NCI-H446 treated with DMSO at 0.1 percent for 48 hours (cell line): ENCODE measurements at regions not wholly inside any gene's neighbourhood (a gene's known extent, or its start where the extent isn't known, plus 50 kb on each side); places are given as distances from the start of the nearest gene placed in this dataset.
"Not testable (repeated sequence)": the region's sequence is repeated elsewhere in the genome, so short reads cannot be mapped to it uniquely, and the experiment has no call there.

ENCODE experiments used
- DNase-seq: peaks from one replicate; lab custom pipeline; 2025; lab: John Stamatoyannopoulos, UW

DNA sequence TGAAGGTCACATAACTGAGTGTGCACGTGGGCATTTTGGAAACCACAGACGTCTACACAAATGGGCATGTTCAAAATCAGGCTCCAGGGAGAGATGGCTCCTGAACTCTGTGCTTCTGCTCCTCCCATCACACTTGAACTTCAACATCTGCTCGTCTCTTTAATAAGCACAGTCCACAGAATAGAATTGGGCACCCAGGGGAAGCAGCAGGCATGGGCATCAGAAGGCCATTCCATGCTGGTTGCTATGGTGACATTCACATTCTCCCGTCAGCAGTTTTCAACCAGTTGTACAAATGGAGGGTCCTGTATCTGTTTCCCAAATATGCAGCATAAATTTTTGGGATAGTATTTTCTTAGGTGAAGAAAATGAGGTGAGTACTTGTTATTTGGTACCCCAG lies 183.7 kb upstream of the COPS8 start:
- no peak for DNase-seq

DNA sequence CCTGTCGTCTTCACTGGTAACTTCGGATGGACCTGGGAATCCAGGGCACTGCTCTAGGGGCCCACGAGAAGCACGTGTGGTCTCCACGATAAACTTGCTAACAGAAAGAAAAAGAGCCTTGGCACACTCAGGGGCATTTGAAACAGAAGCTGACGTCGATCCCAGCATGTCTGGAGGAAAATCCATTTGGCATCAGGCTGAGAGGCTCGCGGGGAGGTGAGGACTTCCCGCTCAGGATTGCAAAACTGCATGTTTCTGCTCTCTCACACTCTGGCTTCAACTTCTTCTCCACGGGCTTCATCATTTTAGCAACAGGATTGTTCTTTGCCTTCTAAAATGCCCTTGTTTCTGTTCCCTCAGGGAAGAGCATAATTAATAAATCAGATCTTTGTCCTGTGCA lies 181.7 kb upstream of the COPS8 start:
- DNase-seq = no peak

DNA sequence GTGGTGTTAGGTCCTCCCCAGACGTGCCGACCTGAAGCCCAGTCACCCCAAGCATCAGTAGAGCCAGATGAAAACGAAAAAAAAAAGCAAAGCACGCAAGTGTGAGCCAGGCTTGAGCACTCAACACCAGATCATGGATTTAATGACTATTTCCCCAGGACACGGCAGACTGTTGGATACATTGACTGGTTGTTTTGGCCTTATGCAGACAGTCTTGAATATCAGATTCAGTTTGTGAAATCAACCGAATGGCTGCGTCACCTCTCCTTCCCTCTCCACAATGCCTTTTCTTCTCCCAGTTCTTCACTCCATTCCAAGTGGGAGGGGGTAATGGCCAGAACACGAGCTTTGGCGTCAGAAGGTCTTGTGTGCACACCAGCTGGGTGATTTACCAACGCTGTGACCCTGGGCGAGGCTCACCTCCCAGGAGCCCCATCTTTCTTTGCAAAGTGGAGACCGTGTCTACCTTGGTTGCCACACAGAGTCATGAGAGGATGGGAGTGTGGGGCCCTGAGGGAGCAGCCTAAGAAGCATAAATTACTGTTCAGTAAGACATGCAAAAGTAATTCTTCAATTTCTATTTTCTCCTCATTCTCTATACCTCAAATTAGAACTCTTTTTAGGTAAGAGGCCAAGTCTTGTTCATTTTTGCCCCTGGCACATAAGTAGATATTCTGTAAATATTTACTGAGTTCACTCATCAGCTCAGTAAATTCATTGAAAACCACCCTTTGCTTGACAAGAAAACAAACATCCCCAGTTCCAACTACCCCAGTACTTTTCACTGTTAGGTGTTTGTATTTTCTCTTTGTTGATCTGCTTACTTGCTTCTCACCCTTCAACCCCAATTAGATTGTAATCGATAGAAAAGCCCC lies 181.1 kb upstream of the COPS8 start:
- DNase-seq = peak; percentile 39

GRCh38 chr2:236905976-236906375 lies 179.7 kb upstream of the COPS8 start:
- no peak for DNase-seq

GRCh38 chr2:236908439-236909192 lies 177.1 kb upstream of the COPS8 start:
- no peak for DNase-seq

GRCh38 chr2:236909193-236909504 lies 176.5 kb upstream of the COPS8 start:
- no peak for DNase-seq

DNA sequence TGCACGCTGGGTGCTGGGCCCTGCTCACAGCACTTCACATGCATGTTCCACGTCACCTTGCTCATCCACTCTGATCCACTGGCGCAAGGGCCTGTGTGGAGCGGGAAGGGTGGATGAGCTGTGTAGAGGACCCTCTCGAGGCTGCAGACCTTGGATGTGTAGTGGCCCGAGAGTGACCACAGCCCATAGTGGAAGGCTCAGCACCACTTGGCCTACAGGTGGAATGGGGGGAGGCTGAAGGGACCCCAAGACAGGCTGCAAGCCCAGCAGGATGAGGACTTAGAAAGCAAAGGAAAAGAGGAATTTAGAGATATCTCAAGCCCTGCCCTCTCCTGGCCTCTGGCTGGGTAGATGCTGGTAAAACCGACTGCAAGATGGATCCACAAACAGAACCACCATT lies 175.9 kb upstream of the COPS8 start:
- DNase-seq = no peak

GRCh38 chr2:236910781-236911495 lies 174.8 kb upstream of the COPS8 start:
- DNase-seq = no peak

GRCh38 chr2:236912326-236913120 lies 173.2 kb upstream of the COPS8 start:
- DNase-seq = no peak

DNA sequence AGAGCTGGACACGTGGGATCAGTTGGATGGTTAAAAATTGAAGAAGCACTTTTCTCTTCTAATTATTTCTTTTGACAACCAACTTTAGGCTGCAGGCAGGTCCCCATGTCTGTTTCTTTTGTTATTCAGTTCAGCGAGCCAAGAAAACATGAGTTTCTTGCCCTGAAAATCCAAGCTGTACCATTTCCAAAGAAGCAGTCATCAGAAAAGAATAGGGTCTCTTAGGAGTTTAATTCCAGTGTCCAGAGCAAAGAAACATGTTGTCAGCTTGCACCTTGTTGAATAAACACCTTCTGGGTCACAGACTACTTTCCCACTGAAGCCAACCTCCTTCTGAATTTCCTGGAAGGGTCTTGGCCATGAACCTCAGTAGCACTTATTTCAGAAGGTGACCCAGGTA lies 170.5 kb upstream of the COPS8 start:
- DNase-seq = no peak

GRCh38 chr2:236915726-236916125 lies 170.0 kb upstream of the COPS8 start:
- no peak for DNase-seq

DNA sequence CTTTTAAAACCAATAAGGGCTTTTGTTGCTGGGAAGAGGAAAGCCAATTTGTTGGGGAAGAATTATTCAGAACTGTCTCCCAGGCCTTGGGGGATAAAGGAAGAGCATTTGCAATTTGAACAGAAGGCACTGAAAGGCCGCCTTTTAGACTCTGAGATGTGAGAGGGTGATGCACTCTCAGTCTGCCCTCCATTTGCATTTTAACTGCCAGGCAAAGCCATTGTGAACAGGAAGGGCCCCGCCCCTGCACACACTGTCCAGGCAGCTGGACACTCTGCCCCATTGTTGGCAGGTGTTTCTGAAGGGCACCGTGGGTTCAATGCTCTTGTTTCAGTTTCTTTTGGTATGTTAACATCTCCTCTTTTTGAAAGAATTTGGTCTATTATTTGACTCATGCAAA lies 169.5 kb upstream of the COPS8 start:
- no peak for DNase-seq

DNA sequence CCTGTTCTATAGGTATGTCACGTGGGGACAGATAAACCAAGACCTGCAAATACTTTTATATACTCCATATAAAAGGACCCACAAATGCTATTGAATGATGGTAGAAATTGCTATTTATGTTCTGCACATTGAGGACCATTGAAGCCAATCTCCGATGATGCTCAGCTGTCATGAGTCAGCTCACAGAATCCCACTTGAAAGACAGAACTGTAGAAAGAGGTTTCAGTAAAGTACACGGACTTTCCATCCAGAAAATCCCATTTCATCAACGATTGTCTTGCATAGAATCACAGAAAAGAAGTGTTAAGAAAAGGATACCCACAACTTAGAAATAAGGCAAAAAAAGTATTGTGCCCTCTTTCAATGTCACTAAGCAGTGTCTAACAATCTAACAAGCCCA lies 169.0 kb upstream of the COPS8 start:
- no peak for DNase-seq

DNA sequence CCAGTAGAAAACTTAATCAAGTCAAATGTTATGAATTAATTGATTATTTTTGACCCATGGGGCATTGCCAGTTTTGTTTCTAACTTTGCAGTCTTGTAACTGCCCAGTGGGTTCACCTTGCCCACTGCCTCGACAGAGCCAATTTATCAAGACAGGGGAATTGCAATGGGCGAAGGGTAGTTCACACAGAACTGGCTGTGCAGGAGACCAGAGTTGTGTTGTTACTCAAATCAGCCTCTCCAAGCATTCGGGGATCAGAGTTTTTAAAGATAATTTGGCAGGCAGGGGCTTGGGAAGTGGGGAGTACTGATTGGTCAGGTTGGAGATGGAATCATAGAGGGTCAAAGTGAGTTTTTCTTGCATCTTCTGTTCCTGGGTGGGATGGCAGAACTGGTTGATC lies 168.5 kb upstream of the COPS8 start:
- DNase-seq = no peak

DNA sequence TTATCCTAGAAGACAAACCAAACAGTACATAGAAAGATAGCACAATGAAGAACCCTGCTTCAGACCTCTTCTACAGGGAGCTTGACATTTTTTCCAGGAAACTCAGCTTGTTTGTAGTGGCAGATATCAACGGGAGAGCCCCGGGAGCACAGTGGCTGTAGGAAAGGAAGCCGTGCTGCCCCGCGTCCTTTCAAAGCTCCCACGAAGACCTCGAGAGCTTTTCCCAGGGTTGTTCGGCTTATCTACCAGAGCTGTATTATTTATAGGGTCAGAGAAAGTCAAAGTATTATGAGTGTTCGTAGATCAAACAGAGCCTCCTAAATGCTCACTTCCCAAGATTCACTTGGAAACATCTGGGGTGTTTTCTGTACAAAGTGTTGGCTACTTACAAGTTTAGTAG lies 167.1 kb upstream of the COPS8 start:
- DNase-seq = no peak

- DNase-seq = no peak
Observed at GRCh38 chr2:236919209-236919608, 166.5 kb upstream of the COPS8 start.

DNA sequence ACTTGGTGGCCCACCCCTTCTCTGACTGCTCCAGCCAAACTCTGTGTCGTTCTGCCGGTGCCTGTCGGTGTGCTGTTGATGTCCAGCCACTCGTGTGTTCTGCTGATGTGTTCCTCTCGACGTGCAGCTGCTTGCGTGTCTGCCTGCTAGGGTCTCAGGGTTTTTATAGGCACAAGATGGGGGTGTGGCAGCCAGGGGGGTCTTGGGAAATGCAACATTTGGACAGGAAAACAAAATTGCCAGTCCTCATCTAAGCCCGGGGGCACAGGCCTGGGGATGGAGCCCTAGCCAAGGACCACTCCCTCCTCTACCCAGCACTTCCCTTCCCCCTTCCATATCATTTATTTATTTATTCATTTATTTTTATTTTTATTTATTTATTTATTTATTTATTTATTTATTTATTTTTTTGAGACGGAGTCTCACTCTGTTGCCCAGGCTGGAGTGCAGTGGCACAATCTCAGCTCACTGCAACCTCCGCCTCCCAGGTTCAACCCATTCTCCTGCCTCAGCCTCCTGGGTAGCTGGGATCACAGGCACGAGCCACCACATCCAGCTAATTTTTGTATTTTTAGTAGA lies 165.8 kb upstream of the COPS8 start:
- DNase-seq = not testable (repeated sequence)

DNA sequence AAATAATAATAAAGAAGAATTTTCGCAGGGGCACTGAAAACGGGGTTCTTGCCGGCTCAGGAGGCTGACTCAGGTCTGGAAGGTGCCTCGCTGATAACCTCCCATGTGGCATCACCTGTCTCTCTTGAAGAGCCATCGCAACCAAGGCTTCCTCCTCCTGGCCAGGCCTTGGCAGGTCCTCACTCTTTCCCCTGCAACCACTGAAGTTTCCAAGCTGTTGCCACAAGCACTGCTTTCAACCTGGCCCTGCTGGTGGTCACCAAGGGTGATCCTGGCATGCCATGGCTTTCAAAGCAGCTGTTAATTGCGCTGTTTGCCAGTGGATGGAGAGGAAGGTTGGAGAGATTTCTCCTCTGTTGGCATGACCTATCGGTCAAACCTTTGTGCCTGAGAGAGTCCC lies 163.6 kb upstream of the COPS8 start:
- DNase-seq = no peak

- no peak for DNase-seq
Observed at GRCh38 chr2:236928380-236929037, 157.2 kb upstream of the COPS8 start.

- DNase-seq = no peak
Observed at GRCh38 chr2:236932831-236933361, 152.8 kb upstream of the COPS8 start.

GRCh38 chr2:236934166-236934565 lies 151.5 kb upstream of the COPS8 start:
- no peak for DNase-seq
